ENCODE measurements at regions not wholly inside any gene's neighbourhood (a gene's known extent, or its start where the extent isn't known, plus 50 kb on each side); places are given as distances from the start of the nearest gene placed in this dataset.

GRCh38 chr3:21235491-21235890 is 515.5 kb downstream of the ZNF385D start:
- Histone ChIP-seq H3K79me1 (ENCODE audit: insufficient read depth, low read depth, low read length, poor library complexity, severe bottlenecking) (no peaks in the 10 kb centered on the region), H2BK15ac (ENCODE audit: low read depth, low read length) (no peak overlapping the region), H3K23me2 (ENCODE audit: insufficient read length, low read depth, low read length, poor library complexity, severe bottlenecking) (no peaks in the 10 kb centered on the region), H2AK5ac (ENCODE audit: insufficient read length, low read length) (no peak overlapping the region), H3T11ph (ENCODE audit: low read length) (no peak overlapping the region), H2BK5ac (ENCODE audit: insufficient read length, low read length) (no peak overlapping the region), H3K4ac (ENCODE audit: low read depth, low read length) (no peak overlapping the region), H4K8ac (replicated peaks; ENCODE audit: insufficient read length, low read depth, low read length) (no peak overlapping the region), H2BK20ac (ENCODE audit: low read depth, low read length, poor library complexity, severe bottlenecking) (no peak overlapping the region), H3K27me3 (ENCODE audit: insufficient read depth, low read length) (no peaks in the 10 kb centered on the region), H3K79me2 (ENCODE audit: insufficient read depth, low read length) (no peaks in the 10 kb centered on the region), H3K27ac (ENCODE audit: insufficient read length, low read depth, low read length) (no peak overlapping the region), H3K9me3 (ENCODE audit: control insufficient read depth, low read depth, low read length) (no peaks in the 10 kb centered on the region), H3K18ac (ENCODE audit: insufficient read length, low read depth, low read length) (no peak overlapping the region), H4K20me1 (ENCODE audit: control insufficient read depth, insufficient read depth, insufficient read length) (no peaks in the 10 kb centered on the region), H2BK12ac (ENCODE audit: insufficient read length, low read depth, low read length) (no peak overlapping the region), H3K4me1 (ENCODE audit: insufficient read depth, low read length) (no peaks in the 10 kb centered on the region), H4K91ac (ENCODE audit: insufficient read length, low read depth, low read length) (no peak overlapping the region), H2AFZ (ENCODE audit: low read length) (no peak overlapping the region), H3K14ac (ENCODE audit: insufficient read depth, low read length) (no peak overlapping the region), H2BK120ac (ENCODE audit: low read depth, low read length, poor library complexity, severe bottlenecking) (no peak overlapping the region), H4K5ac (ENCODE audit: insufficient read length, low read depth, low read length) (no peak overlapping the region), H3K56ac (ENCODE audit: insufficient read length, low read depth, low read length) (no peak overlapping the region), H3K4me2 (ENCODE audit: insufficient read depth, insufficient read length, low read length) (no peak overlapping the region), H3K23ac (ENCODE audit: insufficient read length, low read depth, low read length) (no peak overlapping the region), H3K9ac (ENCODE audit: extremely low read depth, insufficient read length, low read length) (no peak overlapping the region)
- Mint-ChIP-seq H3K4me3 (no peak overlapping the region), H3K27ac (no peak overlapping the region), H3K36me3 (ENCODE audit: insufficient read depth in 1 of 3, low read depth in 3 of 3) (no peaks in the 10 kb centered on the region), H3K4me1 (no peaks in the 10 kb centered on the region), H3K9me3 (no peaks in the 10 kb centered on the region), H3K27me3 (ENCODE audit: low read depth) (no peaks in the 10 kb centered on the region)
- DNase-seq = no peak
- no CpG with 5 or more reads among the region's 4 CpGs for WGBS (ENCODE audit: extremely low coverage, insufficient read length, low lambda C conversion rate)
- TF ChIP-seq CTCF (conservative IDR thresholded peaks at IDR 0.05) = no peak

All from H9 (cell line).